Embryonic facial prominence (tissue), 1 donor: ENCODE measurements at regions not wholly inside any gene's neighbourhood (a gene's known extent, or its start where the extent isn't known, plus 50 kb on each side); places are given as distances from the start of the nearest gene placed in this dataset.

ENCODE experiments used
- DNase-seq: peaks from one replicate; pipeline ENCODE4 v3.0.0-alpha.2; 2016; ENCODE audit errors: extremely low spot score

- no peak for DNase-seq
Observed at GRCh38 chr2:59920961-59921360, 632.5 kb downstream of the BCL11A start.

DNA sequence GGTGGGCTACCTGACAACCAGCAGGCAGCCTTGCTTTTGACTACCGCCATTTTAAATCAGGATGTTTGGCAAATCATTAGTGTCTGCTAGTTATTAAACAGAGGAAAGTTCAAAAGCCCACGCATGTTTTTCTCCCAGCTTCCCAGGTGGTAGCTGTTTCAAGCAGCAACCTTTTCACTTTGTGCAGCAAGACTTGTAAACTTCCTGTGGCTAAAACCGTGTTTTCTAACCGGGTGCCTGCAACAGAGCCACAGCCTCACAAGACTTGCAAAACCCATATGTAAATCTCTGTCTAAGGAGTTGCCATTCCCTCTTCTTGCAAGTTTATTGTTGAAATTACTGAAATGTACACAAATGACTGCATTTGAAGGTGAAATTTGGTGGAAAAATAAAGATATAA is 633.1 kb downstream of the BCL11A start:
- no peak for DNase-seq

GRCh38 chr2:59919579-59919978 is 633.9 kb downstream of the BCL11A start:
- DNase-seq: no peak

- no peak for DNase-seq
Observed at GRCh38 chr2:59912042-59912441, 641.4 kb downstream of the BCL11A start.

DNA sequence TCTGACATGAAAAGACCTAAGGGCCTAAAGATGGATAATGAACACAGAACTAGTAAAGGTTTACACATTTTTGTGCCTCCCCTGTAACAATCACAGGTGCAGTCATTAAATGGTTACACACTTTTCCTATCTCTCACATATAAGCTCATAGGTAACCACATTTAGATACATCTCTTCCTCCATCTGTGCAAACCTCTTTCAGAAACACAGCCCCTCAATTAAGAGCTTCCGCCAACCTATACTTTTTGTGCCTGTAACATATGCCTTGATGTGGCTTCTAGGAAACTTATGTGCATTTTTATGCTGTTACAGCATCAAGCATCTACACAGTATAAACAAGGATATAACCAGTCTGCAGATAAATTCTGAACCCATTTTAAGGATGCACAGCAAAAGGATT is 643.3 kb downstream of the BCL11A start:
- DNase-seq: no peak

GRCh38 chr2:59909147-59909546 is 644.3 kb downstream of the BCL11A start:
- no peak for DNase-seq

GRCh38 chr2:59905731-59906130 is 647.7 kb downstream of the BCL11A start:
- DNase-seq: no peak

- no peak for DNase-seq
Observed at GRCh38 chr2:59903994-59904544, 649.4 kb downstream of the BCL11A start.

DNA sequence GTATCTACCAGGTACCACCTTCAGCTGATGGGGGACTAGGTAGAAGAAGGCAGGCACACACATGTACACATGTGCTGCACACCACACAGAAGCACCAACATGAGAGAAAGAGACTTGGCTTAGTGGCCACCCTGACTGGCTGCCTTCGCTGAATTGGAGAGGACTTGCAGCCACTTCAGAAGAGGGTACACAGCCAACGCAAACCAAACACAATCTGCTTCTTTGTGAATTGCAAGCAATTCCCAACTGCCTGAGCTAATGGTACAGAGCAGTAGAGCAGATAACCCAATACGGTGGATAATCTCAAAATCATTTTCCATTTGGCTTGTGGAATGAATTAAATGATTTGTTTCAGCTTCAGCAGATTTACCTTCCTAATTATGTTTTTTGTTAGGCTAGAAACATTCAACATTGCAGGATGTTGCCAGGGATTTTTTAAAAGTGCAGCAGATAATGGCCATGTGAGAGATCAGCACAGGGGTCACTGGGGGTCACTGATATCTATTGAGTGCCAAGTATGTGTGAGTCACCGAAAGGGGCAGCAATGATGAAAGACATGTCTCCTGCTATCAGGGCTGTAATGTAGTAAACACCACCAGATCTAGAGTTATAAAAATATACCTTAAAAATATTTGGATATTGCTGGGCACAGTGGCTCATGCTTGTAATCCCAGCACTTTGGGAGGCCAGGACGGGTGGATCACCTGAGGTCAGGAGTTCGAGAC is 652.6 kb downstream of the BCL11A start:
- DNase-seq: no peak

- no peak for DNase-seq
Observed at GRCh38 chr2:59899692-59900091, 653.8 kb downstream of the BCL11A start.

DNA sequence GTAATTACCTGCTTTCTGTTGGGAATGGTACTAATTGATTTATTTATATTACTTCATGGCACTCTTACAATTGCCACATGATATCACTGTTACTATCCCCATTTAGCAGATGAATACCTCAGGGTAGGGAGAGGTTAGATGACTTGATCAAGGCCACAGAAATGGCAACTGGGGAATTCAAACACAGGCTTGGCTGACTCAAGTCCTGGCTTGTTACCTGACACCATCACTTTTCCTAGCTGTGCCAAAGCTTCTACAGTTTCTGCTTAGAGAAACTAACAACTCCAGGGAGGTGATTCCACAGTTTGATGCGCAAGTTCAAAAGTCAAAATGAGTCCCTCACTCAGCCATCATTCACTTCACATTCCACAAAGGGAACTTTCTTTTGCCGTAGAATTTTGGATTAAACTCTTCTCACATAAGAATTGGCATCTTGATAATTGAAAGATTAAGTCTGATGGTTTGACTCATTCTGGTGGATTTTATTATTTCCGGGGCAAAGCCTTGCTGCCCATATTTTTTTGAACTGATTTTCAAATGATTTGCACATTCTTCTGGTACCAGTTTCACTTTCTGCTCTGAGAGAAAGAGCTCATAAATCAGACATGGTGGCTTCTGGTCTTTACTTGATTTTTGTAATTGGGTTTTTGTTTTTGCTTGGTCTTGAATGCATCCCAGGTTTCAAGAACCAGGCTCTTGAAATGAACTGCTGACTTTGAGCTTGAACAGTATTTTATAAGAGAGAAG is 656.8 kb downstream of the BCL11A start:
- no peak for DNase-seq

GRCh38 chr2:59893612-59894011 is 659.8 kb downstream of the BCL11A start:
- DNase-seq: no peak

DNA sequence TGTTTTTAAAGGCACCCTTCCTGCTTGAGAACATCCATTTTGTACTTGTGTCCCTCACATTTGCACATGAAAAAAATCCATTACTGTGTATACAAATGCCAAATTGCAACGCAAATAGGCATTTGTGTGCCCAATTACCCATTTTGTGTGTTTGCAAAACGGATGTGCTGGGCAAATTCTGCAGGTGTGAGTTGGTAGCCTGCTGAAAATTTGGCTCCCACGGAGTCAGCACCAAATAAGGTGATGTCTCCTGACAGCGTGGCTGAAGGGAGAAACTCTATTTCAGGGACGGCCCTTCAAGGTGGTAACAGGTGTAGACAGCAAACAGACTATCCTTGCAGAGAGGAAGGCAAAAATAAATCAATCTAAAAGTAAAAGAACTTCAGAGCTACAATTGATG is 661.1 kb downstream of the BCL11A start:
- no peak for DNase-seq

- DNase-seq: no peak
Observed at GRCh38 chr2:59889305-59889704, 664.1 kb downstream of the BCL11A start.

DNA sequence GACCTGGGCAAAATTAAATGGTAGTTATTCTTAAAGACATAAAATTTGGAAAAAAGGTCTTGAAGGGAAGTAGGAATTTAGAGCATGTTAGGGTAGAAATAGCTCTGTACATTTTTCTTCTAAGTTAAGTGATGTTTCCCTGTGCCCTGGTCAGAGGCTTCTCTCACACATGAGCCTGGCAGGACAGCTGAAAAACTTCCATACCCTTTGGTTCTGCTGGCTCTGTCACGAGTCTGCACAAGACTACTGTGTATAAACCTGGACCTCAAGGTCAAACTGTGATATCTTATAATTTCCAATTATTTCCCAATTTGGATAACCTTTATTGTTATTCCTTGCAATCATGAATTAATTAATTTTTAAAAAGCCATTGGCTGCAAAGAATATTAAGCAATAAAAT is 664.7 kb downstream of the BCL11A start:
- DNase-seq: no peak

- DNase-seq: no peak
Observed at GRCh38 chr2:59888015-59888414, 665.4 kb downstream of the BCL11A start.

- DNase-seq: no peak
Observed at GRCh38 chr2:59887366-59887765, 666.1 kb downstream of the BCL11A start.

- no peak for DNase-seq
Observed at GRCh38 chr2:59886759-59887158, 666.7 kb downstream of the BCL11A start.

DNA sequence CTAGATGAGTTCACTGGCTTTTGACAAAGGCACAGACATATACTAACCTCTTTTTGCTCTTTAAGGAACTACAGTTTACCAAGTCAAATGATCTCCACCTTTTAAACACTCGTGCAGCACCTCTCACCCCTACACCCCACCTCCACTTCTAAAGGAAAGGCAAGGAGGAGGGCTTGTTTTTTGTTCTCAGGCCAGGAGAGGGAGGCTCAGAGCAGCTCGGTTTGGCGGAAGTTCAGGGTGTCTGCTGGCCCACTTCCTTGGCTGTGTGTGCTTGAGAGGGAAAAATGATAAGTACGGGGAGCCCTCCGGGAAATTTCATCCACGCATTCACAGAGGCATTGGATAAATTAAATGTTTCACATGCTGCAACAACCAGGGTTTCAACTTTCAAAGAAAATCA is 667.9 kb downstream of the BCL11A start:
- no peak for DNase-seq

DNA sequence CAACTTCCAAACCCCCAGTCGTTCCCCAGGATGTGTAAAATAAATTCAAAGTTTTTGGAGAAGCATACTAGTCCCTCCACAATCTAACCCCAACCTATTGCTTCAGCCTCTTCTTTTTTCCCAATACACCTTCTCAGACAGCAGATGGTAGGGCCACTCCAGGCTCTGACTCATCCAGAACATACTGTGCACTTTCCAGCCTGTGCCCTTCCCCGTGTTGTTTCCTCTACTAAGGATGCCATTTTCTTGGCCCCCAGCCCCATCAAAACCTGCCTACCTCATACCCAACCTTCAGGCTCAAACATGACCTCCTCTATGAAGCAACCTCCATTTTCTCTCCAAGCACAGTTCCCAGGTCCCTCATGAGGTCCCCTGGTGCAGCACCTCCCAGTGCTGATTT is 669.3 kb downstream of the BCL11A start:
- DNase-seq: no peak

GRCh38 chr2:59882822-59883221 is 670.6 kb downstream of the BCL11A start:
- DNase-seq: no peak

DNA sequence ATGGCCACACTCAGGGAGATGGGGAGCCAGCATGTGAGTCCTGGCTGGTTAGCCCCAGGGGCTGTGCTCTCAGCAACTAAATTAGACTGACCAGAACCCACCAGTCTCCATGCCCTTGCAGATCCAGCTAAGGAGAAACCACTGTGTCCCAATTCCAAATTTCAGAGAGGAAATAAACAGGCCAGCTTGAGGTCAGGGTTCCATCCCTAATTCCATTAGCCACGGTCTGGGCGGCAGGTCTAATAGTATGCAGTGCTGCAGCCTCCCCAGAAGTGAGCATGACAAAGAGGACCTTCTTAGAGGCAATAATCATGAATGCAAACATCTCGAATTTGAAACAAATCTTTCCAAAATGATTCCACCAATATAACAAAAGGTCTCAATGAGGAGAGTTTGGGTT is 671.2 kb downstream of the BCL11A start:
- DNase-seq: no peak

DNA sequence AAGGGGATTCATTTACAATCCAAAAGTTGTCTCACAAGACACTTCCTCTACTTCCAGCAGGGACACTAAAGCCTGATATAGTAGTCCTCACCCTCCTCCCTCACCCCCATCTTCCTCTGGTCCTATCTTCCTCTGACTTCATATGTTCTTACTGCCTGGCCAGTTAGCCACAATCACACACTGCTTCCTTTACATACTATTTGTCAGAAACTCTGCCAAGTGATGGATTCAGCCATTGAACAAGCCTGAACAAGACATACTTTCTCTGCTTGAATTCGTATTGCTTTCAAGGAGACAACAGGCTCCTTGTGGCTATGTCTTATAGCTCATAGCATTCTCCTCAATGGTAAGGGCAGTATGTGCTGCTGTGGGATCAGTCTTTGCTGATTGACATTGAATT is 672.2 kb downstream of the BCL11A start:
- no peak for DNase-seq
